COLO668 (cell line): ENCODE measurements at regions not wholly inside any gene's neighbourhood (a gene's known extent, or its start where the extent isn't known, plus 50 kb on each side); places are given as distances from the start of the nearest gene placed in this dataset.
"Not testable (repeated sequence)": the region's sequence is repeated elsewhere in the genome, so short reads cannot be mapped to it uniquely, and the experiment has no call there.

Experiments used
- DNase-seq: peaks from one replicate; lab custom pipeline; 2025; ENCODE audit not compliant: unreplicated experiment; lab: John Stamatoyannopoulos, UW

GRCh38 chr3:72628065-72628464, 220.2 kb downstream of the SHQ1 start:
- peak; percentile 29 for DNase-seq

DNA sequence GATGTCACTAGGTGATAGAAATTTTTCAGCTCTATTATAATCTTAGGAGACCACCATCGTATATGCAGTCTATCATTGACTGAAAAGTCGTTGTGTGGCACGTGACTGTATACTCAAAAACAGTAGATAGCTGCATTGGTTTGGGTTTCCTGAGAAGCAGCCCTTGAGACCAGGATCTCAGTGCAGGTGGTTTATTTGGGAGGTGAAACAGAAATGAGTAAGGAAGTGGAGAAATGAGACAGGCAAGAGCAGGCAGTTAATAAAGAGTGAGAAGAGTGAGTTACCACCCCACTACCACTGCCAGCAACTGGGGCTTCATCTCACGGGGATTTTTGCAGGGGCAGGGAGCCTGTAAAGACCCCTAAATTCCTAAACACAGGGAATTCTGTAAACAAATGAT, 221.0 kb downstream of the SHQ1 start:
- DNase-seq = no peak

- DNase-seq = no peak
Observed at GRCh38 chr3:72625602-72626337, 222.5 kb downstream of the SHQ1 start.

GRCh38 chr3:72624656-72625055, 223.6 kb downstream of the SHQ1 start:
- DNase-seq = no peak

DNA sequence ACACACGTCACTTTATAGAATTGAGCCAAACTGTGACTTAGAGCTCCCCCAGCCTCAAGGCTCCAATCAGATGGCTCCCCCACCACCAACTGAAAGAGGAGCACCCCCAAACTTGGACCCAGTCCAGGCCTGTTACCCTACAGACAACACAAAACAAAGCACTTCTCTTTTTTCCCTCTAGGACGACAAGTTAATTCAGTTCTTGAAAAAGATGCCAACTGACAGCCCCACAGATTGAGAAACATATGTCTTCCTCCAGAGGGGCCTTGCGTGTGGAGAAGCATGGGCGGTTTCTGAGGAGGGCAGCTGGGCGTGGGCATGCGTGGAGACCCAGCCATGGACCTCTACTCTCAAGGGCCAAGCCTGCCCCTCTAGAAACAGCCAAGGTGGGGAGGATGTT, 229.5 kb downstream of the SHQ1 start:
- DNase-seq = no peak

DNA sequence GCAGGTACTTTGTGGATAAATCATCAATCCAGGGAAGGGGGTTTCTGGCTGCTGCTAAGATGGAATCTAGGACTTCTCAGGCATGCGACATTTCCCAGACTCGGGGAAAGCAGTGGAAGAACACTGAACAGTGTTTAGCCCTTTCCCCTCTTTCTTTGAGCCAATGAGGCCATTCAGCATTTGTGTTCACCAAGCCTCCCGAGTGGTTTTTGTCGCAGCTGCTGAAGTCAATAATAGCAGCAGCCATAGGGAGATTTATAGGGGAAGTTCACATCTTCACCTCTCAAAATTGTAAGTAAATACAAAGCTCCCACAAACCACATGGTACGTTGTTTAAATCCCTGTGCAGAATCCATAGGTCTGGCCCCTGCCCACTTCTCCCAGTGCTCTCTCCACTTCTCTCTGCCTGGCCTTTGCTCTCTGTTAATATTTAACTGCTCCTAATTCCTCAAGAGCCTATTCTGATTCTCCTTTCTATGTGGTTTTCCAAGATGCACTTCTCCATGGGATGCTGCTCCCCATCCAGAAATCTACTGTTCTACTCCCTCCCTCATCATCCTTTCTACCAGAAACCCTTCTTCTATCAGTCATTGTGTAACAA, 230.7 kb downstream of the SHQ1 start:
- DNase-seq = peak; percentile 13

- DNase-seq = no peak
Observed at GRCh38 chr3:72615776-72616175, 232.5 kb downstream of the SHQ1 start.

GRCh38 chr3:72615182-72615581, 233.1 kb downstream of the SHQ1 start:
- no peak for DNase-seq

GRCh38 chr3:72614394-72615074, 233.7 kb downstream of the SHQ1 start:
- no peak for DNase-seq

GRCh38 chr3:72613871-72614270, 234.4 kb downstream of the SHQ1 start:
- DNase-seq = no peak

- not testable (repeated sequence) for DNase-seq
Observed at GRCh38 chr3:72609114-72609513, 239.1 kb downstream of the SHQ1 start.

- DNase-seq = peak; percentile 63
Observed at GRCh38 chr3:72606005-72606800, 242.0 kb downstream of the SHQ1 start.

- DNase-seq = no peak
Observed at GRCh38 chr3:72604328-72604727, 243.9 kb downstream of the SHQ1 start.

DNA sequence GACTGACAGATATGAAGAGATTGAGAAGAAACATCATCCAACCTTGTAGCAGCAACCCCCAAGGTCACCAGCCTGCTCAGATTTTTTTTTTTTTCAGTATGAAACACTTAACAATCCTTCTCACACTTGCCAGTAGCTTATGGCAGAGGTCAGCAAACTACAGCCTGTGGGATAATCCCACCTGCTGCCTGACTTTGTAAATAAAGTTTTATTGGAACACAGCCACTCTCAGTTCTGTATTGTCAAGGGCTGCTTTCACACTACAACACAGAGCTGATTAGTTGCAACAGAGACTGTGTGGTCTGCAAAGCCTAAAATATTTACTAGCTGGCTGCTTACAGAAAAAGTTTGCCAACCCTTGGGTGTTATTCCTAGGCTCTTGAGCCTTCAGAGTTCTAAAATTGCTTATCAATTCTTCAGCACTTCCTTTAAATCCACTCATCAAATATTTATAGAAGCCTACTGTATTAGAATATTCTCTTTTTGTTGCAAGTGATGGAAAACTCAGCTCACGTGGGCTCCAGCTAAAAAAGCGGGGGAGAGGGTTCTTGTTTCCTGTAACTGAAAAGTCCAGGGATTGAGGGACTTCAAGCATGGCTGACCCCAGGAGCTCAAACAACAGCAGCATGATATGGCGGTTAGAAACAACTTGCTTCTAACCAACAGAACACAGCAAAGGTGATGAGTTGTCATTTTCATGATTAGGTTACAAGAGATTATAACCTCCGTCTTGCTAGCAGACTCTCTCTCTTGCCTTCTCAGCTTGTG, 246.1 kb downstream of the SHQ1 start:
- DNase-seq = no peak

DNA sequence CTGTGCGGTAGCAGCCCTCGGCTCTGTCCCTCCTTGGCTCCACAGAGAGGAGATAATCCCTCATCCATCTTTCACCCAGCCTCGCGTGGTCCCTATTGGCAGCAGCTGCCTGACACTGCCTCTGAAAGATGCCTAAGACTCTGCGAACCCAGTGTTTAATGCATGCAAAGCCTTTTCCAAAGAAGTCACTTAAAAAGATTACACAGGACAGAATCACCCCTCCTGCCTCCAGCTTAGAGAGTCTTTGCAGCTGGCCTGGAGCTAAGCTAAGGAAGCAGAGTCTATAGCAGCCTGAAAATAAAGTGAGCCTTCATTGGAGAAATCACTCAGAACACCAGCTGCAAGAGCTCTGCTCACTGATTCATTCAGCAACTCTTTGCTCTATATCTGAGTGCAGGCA, 247.2 kb downstream of the SHQ1 start:
- no peak for DNase-seq

DNA sequence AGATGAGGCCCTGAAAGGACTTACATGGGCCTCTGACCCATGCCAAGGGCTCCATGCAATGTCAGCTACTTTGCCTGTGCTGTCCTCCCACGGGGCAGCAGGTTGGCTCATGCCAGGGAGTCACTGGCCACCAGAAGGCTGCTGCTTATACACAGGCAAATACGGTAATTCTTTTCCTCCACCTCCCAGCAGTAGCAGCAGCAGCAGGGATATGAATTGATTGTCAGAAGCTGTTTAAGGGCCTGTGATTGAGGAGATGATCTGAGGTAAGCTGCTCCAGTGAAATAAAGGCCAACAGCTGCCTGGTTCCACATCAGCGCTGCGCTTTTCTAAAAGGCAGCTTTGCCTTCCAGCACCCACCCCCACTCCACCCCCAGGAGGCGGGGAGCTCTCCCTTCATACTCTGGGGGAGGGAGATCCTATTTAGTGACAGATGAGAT, 250.5 kb downstream of the SHQ1 start:
- DNase-seq = peak; percentile 17

DNA sequence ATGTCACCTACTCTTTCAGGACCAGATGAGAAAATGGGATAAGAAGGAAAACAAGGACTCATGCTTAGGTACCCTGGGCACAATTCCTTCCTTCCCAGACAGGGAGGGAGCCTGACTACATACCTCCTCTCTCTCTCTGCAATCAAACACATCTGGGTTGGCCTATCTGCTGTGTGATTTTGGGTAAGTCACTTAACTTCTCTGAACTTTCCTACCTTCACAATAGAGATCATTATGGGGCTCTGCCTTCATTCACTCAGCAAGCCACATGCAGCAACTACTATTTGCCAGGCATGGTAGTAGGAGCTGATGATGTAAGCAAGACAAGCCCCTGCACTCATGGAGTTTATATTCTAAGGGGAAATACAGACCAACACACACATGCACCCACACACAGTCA, 251.2 kb downstream of the SHQ1 start:
- no peak for DNase-seq

GRCh38 chr3:72595927-72596610, 252.2 kb downstream of the SHQ1 start:
- no peak for DNase-seq

DNA sequence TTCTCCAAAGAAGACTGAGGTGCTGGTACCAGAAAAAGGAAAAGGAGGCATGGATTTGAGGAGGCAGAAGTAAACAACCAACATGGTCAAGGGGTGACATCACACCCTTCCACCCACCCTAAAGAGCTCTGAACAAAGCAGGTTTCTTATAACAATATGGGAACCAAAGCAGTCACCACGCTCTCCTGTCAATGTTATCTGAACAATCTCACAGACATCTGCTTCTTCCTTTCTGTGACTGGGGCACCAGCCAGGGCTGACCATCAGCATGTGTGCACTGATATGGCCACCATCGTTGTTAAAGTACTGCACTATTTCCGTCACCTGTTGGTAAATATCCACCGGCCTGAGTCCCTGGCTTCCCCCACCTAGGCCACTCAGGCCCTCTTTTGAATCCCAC, 252.9 kb downstream of the SHQ1 start:
- DNase-seq = no peak

- DNase-seq = no peak
Observed at GRCh38 chr3:72594615-72595215, 253.5 kb downstream of the SHQ1 start.
